Stimulated activated CD4-positive, alpha-beta T cell treated with anti-CD3 and anti-CD28 coated beads, Interleukin-4, amount 100 ng/mL, for 1 hour (primary cell): ENCODE measurements at regions not wholly inside any gene's neighbourhood (a gene's known extent, or its start where the extent isn't known, plus 50 kb on each side); places are given as distances from the start of the nearest gene placed in this dataset.

Source experiments
- DNase-seq: peaks from one replicate; pipeline ENCODE4 v3.0.0-alpha.2; 2020

DNA sequence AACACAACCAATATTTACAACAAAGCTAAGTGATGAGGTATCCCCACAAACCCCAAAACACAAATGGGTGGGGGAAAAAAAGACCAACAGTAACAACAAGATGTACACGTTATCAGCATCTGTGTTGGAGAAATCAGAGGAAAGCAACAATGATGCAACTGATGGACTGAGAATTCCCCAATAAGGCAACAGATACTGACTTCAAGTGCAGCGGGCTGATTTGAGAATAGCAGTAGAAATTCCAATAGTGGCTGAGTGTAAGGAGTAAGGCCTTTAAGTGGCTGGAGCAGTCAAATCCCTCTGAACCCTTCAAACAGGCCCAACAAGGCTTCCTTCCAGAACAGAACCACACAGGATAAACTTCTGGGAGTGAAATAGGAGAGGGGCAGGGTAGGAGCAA is 97.6 kb downstream of the TM2D1 start:
- DNase-seq, result no peak

DNA sequence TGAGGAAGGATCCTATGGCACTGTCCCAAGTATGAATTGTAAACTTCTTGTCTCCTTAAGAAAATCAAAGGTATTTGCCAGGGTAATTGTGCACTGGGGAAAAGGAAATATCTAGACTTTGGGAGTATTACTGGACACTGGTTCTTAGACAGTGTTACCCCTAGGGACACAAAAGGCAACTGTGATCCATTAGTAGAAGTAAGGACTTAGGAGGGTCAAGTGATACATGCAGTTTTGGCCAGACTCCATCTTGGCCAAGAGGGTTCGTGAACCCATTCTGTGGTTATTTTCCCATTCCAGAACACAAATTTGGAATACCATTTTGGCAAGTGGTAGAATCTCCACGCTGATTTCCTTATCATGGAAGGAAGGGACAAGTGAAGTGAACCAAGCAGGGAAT is 98.1 kb downstream of the TM2D1 start:
- DNase-seq, result no peak

DNA sequence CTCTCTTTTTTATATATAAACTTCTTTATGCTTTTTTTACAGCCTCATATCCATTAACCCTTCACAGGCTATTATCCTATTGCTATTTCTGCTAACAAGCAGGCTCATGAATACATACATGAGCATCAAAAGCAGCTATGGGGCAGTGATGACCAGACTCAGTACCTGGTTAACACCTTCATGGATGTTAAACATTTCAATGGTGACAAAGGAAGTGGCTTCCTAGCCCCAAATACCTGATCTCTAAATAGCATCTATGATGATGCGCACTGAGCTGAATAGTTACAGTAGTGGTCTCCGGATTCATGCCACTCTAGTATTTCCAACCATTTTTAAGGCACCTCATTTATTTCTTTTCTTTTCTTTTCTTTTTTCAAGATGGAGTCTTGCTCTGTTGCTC is 101.1 kb downstream of the TM2D1 start:
- no peak for DNase-seq

DNA sequence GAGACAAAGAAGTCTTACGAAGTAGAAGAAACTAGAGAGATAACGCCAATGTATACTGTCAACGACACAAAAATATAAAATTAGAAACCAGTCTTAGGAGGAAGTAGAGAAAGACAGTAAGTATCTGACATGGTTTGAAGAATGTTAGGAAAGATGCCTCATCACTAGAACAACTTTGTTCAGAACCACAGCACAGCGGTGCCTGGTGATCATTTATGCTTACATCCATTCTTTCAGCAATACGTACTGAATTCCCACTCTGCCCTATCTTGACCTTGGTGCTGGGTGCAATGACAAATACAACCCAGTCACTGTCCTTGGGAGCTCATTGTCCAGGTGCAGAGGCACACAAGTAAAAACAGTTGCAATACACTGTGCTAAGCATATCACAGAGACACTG is 104.4 kb downstream of the TM2D1 start:
- DNase-seq, result no peak

DNA sequence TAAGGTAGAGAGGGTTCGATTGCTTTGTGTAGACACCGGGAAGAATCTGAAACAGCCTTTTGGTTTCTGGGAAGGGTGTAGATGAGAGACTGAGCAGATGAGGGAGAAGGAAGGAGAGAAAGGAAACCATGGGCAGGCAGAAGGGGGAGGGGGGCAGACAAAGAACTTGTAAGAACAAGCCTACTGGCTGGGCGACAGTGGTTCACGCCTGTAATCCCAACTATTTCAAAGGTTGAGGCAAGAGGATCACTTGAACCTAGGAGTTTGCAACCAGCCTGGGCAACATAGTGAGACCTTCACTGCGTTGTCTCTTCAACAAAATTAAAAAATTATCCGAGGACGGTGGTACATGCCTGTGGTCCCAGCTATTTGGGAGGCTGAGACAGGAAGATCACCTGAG is 106.2 kb downstream of the TM2D1 start:
- no peak for DNase-seq

DNA sequence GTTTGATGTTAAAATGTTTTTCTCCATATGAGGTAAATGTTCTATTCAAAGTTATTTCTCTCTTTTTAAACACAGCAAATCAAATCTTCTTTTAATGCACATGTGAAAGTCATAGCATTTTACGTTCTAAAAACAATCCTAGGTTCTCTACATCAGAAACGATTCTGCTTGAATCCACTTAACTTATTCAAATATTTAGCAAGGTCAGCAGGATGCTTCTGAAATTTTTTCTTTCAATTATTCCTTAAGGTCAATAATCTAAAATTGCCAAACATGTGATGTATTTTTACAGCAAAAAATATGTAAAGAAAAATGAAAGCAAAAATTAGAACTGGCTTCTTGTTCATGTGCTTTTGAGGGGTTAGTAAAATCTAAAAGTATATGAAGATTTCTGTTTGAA is 106.7 kb downstream of the TM2D1 start:
- no peak for DNase-seq

DNA sequence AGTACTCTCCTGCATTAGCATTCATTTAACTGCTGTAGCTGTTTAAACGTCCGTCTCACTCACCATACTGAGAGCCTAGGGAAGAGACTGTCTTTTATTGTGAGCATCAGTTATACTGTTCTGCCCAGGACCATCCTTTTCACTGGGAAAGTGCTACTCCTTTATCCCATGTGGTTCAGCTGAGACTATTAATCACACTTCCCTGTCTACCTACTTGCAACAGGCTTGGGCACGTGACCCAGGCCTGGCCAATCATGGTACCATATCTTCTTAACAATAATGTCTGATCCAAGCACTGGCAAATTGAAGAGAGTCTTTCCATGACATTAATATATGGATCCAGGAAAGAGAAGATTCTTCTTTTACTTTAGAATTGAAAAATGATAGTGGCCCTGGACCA is 108.1 kb downstream of the TM2D1 start:
- DNase-seq, result no peak

DNA sequence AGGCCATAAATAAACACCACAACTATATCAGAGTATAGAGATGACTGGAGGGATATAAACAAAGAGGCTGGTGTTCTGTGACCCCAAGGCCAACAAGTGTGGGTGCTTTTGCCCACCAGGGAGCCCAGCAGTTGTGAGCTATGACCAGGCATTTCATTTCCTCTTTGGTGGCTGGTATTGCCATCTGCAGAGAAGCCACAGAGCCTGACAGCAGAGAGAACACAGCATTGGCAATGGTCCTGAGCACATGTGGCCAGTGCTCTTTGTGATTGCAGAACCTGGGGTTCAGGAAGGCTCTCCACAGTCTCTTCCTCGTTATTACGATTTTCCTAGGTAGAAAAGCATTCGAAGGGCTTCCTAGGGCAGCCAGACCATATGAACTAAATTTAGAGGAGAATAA is 112.3 kb downstream of the TM2D1 start:
- DNase-seq, result no peak

DNA sequence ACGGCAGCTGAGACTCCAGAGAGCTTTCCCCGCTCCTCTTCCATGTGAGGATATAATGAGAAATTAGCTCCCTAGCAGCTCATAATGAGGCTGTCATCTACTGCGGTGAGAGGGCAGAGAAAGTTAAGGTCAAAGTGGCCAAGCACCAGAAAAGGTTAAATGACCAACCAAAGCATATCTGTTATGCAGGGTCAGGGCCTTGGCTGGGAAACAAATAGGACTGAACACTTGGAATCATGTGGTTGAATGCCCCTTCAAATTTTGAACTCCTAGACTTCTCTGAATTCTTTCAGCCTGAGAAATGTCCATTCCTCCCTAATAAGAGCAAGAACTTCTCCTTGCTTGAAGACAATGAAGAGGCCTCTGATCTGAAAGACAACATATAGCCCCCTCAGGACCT is 115.9 kb downstream of the TM2D1 start:
- DNase-seq, result no peak

DNA sequence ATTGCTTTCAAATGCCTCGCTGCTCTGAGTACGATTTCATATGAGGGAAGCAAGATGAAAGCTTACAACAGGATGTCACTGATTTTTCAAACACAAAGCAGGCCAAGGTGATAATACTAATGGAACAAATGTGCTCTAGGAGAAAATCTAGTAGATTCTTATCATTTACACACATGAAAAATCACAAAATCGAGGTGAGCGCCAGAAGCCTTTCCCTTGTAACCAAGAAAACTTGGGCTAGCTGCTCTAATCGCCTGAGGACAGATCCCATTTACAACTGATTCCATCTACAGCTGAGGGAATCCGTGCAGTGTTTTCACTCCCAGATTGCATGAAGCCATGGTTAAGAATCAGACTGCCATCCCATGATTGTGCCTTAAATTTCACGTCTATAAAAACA is 117.5 kb downstream of the TM2D1 start:
- DNase-seq, result no peak

DNA sequence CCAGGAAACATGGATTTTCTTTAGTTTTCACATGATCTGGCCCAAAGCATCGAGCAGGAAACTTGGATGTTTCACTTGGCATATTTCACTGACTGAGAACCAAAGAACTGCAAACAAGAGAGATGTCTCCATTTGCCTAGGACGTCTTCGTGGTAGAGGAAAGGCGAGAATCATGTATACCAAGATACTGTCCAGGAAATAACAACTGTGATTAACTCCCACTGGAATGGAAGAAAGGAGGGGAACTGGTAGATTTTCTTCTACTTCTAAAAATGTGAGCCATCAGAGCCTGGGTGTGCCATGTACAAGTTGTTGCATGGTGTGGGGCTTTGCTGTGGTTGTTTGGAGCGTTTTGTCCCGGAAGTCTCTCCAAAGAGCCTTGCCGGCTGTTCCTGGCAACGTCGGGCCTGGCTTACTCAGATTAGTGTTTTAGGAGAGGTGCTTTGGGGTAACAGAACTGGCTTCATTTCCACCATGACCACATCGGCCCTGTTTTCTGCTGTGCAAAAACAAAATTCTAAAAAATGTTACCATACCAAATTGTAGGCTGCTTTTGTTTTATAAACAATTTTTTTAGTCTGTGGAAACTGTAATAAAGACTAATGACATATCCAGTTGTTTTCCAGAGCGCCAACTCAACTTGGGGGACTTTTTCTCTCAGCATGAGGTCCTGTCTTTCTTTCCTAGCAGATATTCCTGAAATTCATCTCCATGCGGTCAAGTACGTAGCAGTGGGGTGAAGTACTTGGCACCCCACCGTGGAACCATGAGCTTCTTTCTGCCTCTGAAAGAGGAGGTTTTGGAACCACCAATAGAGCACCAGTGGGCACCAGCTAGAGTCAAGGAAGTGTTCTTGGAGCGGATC is 118.3 kb downstream of the TM2D1 start:
- no peak for DNase-seq

DNA sequence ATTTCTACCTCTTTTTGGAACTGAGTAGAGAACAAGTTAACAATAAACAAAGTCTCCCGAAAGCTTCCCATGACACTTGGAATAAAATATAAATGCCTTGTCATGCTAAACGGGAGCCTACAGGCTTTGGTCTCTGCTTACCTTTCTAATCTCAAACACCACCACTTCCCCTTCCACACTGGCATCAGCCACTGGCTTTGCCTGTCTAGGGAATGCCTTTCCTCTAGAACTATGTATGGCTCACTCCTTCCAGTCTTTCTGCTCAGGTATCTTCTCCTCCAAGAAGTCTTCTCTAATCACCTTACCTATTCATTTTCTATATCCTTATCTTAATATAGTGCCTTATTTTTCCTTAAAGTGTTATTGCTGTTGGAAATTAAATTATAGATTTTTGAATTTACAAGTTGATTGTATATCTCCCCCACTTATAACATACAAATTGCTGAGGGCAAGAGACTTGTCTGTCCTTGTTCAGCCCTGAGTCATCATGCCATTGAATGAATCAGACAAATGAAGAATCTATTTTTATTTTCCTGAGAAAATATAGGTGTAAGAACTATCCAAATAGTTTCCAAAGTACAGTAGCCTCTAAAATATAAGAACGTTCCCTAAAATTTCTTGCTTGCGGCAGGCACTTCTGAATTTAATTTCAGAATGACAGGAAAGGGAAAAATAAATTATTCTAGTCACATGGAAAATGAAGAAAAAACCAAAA is 119.2 kb downstream of the TM2D1 start:
- no peak for DNase-seq

DNA sequence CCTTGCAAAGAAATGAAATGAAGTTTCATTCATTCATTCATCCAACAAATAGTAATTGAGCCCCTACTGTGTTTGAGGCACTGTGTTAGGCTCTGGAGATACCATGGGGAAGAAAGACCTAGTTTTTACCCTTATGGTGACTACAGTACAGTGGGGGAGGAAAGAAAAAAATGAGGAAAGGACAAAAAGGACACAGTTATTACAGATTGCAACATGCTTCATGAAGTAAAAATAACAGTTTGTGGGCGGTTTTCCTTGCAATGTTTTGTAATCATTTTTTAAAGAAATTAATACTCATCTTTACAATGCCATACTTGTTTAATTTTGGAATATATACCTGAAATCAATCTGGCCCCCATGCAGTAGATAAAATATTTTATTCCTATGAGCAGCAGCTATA is 120.3 kb downstream of the TM2D1 start:
- no peak for DNase-seq

DNA sequence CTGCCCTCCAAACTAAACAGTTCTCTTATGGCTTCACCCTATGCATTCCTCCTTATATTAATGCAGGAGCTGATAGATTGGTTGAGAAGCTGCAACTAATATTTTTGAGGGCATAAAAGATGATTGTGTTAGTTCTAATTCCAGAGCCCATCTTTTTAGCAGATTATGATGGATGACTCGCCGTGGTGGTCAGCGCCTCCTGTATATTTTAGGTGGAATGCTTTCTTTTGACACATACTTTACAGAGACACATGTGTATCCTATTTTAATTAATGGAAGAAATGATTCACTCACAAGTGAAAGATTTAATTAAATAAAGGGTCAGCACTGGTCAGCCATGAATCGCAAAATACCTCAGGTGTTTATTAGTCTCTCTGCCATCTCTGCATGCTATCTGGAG is 120.7 kb downstream of the TM2D1 start:
- no peak for DNase-seq

DNA sequence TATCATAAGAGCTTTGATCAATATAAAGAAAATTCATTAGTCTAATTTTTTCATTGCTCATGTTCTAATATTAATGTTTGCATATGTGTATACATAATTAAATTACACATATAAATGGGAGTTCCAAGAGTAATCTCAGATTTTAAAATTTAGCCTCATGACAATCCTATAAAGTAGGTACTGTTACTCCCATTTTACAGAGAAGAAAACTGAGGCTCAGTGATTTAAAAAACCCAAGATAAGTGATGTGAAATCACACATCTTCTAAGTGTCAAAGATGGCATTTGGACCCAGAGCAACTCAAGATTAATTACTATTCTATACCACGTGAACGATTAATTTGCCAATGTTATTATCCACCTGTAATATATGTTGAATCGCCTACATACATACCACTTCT is 122.3 kb downstream of the TM2D1 start:
- DNase-seq, result no peak

DNA sequence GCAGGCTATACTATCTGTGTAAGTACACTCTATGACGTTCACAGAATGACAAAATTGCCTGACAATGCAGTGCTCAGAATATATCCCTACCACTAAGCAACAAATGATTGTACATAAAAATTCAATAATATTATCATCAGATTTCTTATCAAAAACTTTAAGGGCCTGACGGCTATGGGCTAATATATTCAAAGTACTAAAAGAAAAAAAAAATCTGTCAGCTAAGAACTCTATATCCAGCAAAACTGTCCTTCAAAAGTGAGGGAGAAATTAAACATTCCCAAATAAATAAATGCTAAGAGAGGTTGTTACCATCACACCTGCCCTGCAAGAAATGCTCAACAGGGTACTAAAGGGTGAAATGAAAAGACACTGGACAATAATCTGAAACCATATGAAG is 127.3 kb downstream of the TM2D1 start:
- no peak for DNase-seq

DNA sequence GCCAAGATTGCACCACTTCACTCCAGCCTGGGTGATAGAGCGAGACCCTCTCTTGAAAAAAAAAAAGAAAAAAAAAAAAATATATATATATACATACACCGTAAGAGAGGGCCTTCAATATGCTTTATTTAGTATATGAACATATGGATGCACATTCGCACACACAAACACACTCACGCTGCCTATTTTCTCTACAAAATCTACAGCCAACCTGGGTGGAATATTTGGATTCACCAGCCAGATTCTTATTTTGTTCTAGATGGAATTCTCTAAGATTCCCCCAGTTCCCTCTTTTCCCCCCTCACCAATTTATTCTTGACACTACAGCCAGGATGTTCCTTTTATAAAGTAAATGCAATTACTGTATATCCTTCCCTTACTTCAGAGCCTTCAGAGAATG is 131.6 kb downstream of the TM2D1 start:
- DNase-seq, result no peak

DNA sequence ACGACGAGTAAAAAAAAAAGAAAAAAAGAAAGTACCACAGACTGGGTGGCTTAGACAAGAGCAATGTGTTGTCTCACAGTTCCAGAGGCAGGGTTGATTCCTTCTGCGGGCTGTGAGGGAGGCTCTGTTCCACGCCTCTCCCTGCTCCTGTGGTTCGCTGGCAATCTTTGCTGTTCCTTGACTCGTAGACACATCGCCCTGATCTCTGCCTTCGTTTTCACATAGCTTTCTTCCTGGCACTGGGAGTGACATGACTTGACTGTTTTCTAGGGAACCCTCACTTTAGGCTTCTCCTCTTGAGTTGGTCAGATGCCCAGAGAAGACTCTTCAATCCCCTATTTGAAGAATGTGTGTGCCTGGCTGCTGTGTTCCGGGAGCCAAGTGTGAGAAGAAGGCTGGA is 133.6 kb downstream of the TM2D1 start:
- no peak for DNase-seq

DNA sequence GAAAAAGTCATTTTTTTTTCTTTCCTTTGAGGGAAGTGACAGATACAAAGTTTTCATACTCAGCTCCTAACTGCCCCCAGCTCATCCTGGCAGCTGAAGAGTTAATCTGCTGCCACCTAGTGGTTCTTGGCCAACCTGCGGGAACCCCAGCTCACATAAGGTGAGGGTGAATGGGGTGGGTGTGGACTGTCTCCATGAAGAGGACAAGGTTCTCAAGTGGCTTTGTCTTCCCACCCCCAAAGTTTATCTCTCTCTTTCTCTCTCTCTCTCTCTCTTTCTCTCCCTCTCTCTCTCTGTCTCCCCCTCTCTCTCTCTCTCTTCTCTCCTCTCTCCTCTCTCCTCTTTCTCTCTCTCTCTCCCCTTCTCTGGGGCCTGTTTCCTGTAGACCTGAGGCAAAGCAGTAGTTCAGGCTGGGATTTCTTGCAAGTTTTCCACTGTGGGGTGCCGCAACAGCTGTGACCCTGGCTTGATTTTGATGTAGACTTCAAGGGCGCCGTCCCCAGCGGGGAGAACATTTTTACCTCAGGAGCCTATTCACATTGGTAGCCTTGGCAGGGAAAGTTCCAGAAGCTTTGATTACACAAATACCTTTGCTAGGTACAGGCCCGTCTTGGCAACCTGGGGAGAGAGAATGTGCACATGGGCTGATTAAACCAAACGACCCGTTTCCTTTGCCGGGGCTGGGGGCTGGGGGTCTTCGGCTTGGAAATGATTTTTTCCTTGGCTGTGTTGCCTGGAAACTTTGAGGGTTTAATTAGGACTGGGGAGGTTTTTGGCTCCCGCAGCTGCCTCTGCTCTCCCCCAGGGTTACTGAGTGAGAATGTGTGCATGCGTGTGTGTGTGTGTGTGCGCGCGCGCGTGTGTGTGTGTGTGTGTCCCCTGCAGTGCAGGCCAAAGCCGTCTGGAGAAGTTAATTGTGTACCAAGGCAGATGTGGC is 135.9 kb downstream of the TM2D1 start:
- peak; percentile 59 for DNase-seq

DNA sequence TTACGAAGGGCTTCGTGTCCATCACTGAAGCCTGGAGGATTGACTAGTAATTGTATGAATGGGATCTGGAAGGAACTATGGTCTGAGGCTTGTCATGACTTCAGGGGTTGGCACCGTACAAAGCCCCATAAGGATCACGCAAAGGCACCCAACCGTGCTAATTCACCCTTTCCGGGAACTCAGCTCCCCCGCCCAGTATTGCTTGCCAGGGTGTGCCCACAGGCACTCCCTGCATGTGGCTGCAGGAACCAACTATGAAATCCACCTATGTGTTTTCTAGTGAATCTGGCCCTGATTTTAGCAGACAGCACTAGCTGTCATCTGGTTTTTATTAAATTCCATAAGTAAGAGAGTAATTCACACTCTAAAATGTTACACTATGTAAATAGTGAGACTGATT is 139.2 kb downstream of the TM2D1 start:
- no peak for DNase-seq

DNA sequence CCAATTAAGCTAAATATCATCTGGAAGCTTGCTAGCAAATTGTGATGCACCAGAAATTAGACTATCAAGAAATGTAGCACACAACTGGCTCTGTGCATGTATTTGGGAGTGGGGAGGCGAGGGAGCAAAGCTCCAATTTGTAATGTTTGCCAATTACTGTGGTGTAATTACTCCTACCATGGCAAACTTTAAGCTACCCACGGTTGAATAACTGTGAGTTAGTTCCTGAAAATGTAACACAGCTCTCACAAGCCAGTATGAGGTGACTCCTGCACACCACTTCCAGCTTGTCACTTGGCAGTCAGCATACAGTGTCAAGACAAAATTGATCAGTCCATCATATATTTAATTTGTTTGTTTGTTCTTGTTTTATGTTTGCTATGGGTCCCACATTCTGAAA is 141.2 kb downstream of the TM2D1 start:
- no peak for DNase-seq

DNA sequence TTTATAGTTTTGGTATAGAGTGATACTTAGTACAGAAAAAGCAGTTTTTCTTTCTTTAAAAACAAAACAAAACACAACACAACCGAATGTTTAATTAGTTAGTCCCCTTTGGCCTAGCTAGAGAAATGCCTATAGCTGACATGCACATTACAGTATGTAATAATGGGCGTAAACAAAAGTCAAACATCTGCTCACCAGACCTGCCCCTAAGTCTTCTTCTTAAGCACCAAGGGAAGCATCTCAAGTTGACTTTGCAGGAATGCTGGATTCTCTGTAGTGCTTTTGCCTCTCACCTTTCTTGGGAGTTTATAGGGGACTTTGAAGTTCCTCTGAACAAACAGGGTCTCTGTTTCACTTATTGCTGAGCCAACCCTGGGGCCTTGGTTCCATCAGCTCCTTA is 143.7 kb downstream of the TM2D1 start:
- no peak for DNase-seq

DNA sequence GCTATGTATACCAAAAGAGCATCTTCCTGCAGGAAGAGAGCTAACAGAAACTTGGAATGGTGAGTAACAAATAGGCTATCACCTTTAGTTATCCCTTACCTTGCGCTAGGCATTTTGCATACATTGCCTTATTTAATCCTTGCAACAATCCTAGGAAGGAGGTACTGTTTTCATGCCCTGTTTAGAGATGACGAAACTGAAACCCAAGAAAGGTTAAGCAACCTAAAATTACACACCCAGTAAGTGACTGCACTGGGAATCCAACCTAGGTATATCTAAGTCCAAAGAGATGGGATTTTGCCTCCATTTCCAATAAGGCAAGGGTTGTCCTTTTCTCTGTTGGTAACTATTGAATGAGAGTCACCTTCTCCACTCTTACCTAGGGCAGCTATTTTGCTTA is 144.5 kb downstream of the TM2D1 start:
- DNase-seq, result no peak

DNA sequence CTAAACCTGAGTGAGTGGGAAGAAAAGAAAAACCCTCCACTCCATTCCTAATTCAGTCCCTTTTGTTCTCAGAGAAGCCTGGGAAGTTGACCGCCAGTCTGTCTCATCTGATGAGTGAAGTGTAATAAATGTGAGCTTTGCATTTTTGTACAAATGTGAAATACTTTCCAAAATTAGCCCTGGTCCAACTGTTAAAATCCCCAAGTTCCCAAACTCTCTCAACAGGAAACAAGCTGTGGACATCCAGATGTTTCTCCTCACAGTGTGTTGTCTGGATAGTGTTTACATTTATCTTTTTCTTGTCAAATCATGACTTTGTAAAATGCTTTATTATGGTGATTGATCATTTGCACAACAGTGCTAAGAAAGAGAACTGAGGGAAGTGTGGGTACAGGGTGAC is 145.1 kb downstream of the TM2D1 start:
- DNase-seq, result no peak
